ENCODE measurements at regions not wholly inside any gene's neighbourhood (a gene's known extent, or its start where the extent isn't known, plus 50 kb on each side); places are given as distances from the start of the nearest gene placed in this dataset.
"Not testable (repeated sequence)": the region's sequence is repeated elsewhere in the genome, so short reads cannot be mapped to it uniquely, and the experiment has no call there.

DNA sequence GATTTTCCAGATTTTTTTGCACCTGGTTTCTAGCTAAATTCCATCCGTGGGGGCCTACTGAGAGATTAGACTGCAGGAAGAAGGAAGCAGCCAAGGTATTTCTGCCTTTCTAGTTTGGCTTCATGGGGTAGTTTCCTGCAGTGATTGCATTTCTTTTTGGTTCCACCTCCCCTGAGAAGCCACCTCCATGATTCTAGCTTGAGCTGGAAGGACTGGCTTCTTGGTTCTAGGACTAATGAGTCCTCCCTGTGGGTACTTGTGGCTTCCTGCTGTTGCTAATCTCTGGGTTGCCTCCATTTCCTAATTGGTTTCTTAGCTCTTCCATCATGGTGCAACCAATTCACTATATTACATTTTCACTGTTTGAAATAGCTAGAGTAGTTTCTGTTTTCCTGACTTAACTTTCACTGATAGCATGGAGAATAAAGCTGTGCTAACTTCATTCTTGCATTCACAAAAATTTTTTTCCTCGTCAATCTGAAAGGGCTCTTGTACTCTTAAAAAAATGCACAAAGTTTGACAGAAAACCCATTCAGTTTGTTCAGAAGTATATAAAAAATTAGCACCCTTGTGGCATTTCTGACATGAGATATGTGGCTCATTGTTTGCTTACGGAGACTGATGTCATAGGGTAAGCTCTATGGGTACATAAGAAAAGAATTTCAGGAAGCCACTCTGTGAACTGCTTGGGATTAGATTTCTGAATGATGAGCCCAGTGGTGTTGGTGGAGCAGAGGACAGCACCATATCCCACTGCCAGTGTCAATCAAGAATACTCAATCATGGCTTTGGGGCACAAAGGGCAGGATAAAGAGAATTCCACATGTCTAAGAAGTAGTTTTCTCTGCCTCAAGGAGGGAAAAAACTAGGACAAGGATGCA, 242.8 kb upstream of the RBMS1 start:
- no peak for FAIRE-seq

DNA sequence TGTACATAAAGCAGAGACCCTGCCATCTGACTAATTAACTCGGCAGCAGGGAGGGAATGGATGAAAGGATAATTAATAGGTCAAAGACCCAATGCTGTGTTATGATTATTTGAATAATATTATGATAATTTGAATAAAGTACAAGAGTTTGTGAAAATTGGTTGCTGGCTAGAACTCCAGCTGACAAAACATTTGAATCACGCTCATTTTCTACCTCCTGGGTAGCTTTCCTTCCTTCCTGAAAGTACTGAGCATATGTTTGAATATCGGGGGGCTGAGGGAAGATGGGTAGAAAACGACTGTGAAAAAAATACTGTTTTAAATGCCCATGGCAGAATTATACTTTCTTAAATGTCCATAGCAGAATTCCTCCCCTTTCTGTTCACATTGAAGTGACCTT, 243.6 kb upstream of the RBMS1 start:
- no peak for FAIRE-seq

GRCh38 chr2:160741271-160741670, 247.7 kb upstream of the RBMS1 start:
- no peak for FAIRE-seq

- no peak for FAIRE-seq
These were observed 248.2 kb upstream of the RBMS1 start for GRCh38 chr2:160741815-160742214.

GRCh38 chr2:160742667-160743066, 249.1 kb upstream of the RBMS1 start:
- no peak for FAIRE-seq

GRCh38 chr2:160747501-160748170, 254.0 kb upstream of the RBMS1 start:
- no peak for FAIRE-seq

DNA sequence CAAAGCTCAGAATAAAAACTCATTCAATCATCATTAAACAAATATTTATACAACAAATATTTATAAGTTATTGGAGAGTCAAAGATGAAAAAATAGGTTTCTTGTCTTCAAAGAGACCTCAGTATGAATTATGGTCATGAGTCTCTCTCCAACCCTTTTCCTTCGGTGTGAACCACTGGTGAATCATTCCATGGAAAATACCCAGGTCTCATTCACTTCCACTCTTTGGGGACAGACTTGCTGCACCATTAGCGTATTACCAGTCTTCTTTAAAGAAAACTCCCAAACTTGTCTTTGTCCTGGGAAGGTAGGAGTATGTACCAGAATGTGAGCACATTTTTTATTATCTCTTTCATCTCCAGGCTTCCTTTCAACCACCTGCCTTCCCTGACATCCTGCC, 257.4 kb upstream of the RBMS1 start:
- no peak for FAIRE-seq

GRCh38 chr2:160752475-160753330, 259.1 kb upstream of the RBMS1 start:
- FAIRE-seq = no peak

DNA sequence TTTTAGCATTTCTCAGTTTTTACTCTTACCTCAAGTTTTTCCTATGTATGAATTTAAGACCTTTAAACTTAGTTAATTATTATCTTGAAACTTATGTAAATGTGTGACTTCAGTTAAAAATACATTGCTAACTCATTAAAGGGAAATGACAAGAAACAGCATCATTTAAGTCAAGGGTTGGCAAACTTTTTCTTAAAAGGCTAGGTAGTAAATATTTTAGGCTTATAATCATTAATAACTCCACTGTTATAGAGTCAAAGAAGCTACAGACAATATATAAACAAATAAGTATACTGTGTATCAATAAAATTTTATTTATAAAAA, 259.7 kb upstream of the RBMS1 start:
- FAIRE-seq = no peak

- no peak for FAIRE-seq
These were observed 260.4 kb upstream of the RBMS1 start for GRCh38 chr2:160753960-160754359.

DNA sequence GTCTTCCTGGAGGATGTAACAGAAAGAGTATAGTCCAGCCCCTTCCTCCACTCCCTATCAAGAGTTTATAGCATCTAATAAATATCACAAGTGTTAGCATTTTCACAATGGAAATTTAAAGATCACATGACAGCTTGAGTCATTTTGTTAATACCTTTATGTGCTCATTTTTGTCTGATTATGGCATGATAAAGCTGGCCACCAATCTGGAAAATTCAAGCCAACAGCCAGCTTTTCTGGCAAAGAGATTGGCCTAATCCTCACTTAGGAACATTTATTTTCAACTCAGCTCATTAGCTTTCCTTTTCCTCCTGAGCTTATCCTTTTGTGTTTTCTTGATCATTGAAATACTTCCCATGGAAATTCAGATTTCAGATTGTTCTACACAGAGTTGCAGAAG, 262.9 kb upstream of the RBMS1 start:
- FAIRE-seq = no peak

- FAIRE-seq = not testable (repeated sequence)
These were observed 269.0 kb upstream of the RBMS1 start for GRCh38 chr2:160762493-160763128.

DNA sequence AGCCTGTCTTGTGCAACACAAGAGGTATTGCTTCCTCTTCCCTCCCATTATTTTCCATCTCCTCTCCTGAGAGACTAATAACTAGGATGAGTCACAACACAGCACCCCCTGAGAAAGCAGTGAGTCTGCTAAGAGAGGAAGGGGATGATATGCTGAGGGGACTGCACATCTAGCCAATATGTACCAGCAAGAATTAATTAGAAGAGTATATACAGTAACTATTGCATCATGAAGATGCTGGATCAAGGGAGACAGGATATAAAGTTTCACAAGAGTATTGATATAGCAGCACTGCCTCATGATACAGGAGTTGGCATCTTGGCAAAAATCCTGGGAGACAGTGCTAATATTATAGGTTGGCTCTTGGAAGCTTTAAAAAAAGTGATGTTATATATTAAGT, 289.9 kb upstream of the RBMS1 start:
- FAIRE-seq = no peak

GRCh38 chr2:160784034-160784433, 290.4 kb upstream of the RBMS1 start:
- FAIRE-seq = no peak

DNA sequence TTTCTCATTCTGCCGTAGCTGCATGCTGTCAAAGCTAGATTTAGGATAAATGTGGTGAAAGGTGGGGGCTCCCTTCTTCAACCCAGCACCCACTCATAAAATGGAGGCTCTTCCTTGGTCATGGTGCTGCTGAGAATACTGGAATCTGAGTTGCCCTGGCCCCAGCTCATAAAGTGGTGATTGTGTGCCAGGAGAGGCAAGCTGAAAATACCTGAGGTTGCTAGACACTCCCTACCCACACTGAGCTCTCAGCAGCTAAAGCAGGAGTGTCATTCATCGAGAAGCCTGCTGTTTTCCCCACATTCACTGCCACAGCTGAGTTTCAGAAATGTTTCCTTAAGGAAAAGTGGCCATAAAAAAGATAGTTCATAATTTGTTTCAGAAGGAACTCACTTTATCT, 297.1 kb upstream of the RBMS1 start:
- FAIRE-seq = no peak

GRCh38 chr2:160791884-160792283, 298.3 kb upstream of the RBMS1 start:
- no peak for FAIRE-seq

- no peak for FAIRE-seq
These were observed 299.2 kb upstream of the RBMS1 start for GRCh38 chr2:160792837-160793236.

DNA sequence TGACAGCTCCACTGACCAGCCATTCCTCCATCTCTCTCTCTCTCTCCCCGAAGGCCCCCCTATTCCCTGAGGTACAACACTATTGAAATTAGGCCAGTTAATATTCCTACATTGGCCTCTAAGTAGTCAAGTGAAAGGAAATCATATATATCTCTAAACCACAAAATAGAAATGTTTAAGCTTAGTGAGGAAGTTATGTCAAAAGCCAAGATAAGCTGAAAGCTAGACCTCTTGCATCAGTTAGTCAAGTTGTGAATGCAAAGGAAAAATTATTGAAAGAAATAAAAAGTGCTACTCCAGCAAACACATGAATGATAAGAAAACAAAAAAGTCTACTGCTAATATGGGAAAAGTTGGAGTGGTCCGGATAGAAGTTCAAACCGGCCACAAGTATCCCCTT, 301.3 kb upstream of the RBMS1 start:
- no peak for FAIRE-seq

DNA sequence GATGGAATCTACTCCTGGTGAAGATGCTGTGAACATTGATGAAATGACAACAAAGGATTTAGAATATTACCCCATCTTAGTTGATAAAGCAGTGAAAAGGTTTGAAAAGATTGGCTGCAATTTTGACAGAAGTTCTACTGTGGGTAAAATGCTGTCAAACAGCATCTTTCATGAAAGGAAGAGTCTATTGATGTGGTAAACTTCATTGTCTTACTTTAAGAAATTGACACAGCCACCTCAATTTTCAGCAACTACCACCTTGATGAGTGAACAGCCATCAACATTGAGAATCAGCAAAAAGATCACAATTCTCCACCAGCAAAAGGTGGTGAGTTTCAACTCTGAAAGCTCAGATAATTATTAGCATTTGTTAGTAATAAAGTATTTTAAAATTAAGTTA, 310.3 kb upstream of the RBMS1 start:
- FAIRE-seq = no peak

GRCh38 chr2:160810406-160810805, 316.8 kb upstream of the RBMS1 start:
- no peak for FAIRE-seq

GRCh38 chr2:160812830-160813505, 319.4 kb upstream of the RBMS1 start:
- FAIRE-seq = no peak

GRCh38 chr2:160813506-160813858, 319.9 kb upstream of the RBMS1 start:
- FAIRE-seq = no peak

Data from colon (tissue), 2 donors.